DMS114 treated with DMSO at 0.1 percent for 48 hours (cell line): ENCODE measurements at regions not wholly inside any gene's neighbourhood (a gene's known extent, or its start where the extent isn't known, plus 50 kb on each side); places are given as distances from the start of the nearest gene placed in this dataset.

ENCODE experiments used
- DNase-seq: peaks from one replicate; lab custom pipeline; 2025; ENCODE audit not compliant: unreplicated experiment; lab: John Stamatoyannopoulos, UW

DNA sequence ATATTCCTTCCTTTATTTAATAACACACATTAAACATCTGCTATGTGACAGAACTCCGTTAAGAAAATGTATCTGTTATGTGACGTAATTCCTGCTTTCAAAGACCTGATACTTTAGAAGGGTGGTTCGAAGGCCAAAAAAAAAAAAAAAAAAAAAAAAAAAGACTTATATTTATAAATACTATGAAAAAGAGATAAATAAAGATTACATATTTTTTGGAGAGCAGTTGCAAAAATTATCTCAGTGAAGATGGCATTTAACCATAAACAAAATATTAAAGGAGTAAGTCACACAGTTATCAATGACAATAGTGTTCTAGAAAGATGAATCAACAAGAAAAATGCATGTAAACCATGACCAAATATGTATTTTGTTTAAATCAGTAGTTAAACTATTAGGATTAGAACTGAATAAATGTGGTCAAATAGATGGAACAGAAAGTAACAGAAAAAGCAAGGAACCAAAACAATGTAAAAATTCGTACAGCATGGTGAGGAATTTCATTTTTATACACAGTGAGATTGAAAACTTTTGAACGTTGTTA, 612.3 kb upstream of the SLITRK5 start:
- no peak for DNase-seq

DNA sequence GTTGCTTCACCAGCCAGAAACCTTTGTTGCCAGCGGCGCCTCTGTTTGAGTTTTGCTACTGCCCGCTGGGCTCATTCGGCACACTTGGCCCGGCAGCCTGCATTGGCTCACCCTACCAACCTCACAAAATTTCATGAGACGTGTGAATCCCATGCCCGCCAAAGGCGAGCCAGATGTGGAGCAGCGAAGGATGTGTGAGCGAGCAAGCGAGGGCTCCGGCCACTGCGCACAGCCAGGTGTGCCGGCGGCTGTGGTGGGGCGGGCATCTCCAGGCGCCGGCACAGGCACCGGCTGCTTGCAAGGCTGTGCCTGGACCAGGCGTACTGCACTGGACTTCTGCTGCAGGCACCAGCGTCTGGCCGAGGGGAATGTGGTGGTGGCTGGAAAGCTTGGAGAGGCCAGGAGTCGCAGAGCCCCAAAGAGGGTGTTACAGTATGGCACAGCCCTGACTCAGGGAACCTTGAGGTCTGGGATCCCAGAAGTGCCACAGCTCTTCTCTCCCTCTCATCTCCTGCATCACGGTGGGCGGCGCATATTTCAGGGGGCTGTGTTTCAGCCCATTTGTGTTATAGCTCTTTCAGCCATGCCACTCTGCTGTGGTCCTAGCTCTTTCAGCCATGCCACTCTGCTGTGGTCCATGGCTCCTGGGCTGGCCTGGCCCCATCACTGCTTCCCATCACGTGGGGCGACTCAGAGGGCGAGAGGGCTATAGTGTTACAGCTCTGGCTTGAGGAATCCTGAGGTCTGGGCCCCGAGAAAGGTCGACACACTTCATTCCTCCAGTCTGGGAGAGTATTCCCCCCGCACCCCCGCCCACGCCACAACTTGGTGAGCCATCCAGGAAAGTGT, 592.0 kb upstream of the SLITRK5 start:
- DNase-seq: no peak

DNA sequence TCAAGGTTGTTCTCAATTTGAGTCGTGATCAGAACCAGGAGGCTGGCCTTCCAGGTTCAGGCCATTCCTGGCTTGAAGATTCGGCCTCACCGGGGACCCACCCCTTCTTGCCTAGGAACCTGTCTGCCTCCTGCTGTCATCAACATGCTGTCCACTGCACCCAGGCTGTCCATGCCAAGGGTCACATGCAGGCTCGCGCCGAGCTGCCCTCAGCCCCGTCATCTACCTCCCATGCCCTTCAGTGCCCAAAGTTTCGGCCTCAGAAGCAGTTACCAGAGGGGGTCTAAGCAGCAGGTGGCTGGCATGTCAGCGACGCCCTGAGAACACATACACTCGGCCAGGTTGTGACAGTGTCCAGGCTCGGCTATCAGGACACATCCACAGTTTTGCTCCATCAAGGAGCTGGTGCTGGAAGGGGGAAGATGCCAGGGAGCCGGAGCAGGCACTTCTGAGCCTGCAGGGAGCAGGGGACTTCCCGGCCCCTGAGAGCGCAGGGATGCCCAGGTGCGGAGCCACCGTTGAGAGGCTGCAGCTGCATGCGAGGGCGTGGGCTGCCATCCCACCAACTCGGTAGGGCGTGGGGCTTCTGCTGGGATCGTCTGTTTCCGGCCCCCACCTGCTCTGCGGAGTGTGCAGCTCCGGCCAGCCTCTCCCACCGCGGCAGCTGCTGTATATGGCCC, 590.9 kb upstream of the SLITRK5 start:
- DNase-seq: no peak

DNA sequence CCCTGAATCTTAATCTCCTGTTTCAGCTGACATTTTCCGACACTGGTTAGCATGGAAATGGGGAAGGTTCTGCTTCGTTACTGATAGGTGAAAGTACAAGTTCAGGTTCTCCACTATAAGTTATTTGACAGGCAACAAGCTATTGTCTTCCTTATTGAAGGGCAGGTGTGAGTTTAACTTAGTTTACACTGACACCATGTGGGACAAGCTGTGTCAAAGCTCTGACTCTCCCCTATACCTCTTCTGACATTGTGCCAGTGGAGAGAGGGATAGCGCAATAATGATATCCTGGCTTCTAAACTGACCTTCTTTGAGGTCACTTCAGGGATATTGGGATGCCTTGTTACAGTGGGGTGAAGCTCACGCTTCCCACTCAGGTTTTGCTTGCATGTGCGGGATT, 587.0 kb upstream of the SLITRK5 start:
- no peak for DNase-seq

DNA sequence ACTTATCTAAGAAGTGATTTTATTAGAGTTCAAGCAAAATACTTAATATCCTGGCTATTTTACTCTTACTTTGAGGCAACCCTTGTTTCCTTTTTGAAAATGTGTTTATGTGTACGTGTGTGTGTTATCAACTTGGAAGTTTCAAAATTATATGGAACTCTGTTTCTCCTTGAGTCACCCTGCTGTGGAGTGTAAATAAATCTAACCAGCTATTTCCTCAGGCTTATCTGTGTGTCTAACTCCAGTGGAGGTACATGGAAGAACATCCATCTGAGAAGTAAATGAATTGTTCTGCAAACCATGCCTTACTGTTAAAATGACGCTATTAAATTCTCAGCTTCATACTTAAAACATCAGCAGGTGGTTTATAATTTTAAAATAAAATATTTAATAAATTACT, 583.4 kb upstream of the SLITRK5 start:
- DNase-seq: no peak

DNA sequence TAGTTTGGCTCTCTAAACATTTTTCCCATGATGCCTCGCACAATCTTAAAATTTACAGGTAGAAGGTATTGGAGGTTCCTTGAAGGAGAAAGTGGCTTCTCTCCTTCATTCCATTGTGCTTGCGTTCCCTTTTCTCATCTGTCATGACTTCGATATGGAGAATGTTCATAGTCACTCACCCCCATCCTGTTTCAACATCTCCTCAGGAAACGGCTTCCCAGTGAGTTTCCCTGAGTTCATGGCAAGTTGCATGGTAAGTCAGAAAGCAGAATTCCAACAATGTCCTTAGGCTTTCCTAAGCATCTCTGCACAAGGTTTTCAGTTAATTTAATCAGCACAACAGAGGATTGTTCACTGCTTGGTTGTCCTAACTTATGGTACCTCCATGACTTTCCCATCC, 581.8 kb upstream of the SLITRK5 start:
- DNase-seq: no peak

DNA sequence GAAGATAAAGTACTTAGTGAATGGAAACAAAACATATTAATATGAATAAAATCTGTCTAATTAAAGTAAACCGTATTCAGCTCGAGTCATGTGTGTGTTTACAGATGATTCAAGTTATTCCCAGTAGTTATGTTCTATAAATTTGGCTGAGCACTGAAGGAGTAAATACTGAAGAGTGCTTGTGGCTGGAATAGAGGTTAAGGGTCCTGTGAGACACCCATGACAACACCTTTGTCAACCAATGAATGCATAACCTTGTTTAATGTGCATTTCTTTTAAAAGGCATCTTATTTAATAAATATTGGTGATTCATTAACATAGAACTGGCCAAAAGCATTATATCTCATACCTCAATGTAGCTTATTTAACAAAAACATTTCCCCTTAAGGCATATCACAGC, 577.8 kb upstream of the SLITRK5 start:
- DNase-seq: no peak

DNA sequence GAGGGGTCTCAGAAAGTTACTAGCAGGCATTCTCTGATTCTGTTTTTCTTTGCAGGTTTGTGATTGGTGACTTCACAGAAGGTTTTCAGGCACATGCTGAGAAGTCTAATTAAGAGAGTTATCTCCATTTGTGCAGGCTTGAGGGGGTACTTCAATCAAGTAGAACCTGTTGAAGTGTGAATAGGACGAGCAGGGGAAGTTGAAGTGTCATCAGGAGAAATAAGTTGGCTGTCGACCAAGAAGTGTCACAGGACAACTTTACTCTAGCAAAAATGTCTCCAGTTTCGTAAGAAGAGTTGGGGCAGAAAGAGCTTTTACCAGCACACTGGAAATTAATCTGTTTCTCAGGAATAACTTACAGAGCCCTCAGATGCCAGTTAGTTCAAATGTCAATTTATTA, 576.5 kb upstream of the SLITRK5 start:
- DNase-seq: no peak

DNA sequence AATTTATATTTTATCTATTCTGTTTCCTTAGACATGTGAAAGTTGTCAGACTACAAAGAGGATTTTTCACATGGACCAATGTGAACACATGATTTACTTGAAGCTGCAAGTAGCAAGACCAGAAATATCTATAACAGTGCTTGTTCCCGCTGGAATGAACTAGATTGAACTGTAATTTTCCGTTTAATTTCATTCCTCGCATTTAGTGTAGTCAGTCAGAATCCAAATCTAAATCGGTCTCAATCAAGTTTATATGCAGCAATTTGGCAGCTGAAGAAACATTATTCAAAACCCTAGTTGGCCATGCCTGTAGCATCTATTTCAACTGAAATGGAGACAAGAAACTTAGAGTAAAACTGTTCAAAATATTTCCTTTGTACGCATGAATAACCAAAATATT, 570.7 kb upstream of the SLITRK5 start:
- DNase-seq: no peak

DNA sequence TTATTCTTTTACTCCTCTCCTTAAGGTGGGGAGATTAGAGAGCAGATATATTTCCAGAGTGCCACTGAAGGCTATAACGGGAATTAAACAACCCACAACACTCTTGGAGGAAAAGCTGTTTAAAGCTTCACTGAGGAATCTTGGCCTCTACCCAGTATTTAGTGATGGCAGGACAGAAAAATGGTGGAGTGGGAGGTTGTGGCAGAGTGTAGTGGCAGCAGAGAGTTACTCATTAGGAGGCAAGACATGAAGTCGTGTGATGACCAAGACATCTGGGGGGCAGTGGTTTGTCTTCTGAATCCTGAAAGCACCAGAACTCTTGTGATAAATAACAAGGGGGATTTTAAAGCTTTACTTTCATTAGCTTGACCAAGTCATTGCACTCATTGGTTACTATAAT, 563.5 kb upstream of the SLITRK5 start:
- DNase-seq: no peak

DNA sequence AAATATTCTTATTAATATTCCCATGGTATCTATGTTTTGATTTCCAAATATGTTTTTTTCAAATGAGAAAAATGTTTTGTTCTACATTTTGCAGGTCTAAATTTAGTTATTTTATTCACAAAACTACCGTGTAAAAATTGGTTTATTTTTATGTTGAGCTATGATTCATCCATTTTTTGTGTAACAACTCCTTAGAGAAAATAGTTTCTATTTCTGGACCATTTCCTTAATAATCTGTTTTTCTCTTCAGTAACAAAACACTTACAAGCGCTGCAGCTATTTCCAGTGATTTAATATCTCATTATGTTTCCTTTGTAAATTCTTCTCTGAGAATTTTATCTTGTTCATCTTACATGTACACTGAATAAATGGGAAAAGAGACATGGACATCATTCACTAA, 550.7 kb upstream of the SLITRK5 start:
- no peak for DNase-seq

DNA sequence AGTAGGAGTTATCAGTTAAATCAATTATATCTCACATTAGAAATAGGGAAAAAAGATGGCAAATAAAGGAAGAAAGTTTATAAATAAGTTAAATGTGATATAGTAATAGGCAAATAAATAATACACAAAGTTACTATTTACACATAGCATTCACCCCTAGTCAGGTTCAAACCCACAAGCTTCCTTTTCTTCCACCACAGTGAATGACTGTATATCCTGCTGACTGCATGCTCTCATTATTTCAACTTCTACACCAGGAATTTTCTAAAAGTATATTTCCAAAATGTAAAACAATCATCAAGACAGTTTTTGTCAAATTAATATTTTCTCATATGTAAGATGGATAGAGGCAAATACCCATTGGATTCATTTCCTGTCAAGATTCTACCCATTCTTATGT, 548.6 kb upstream of the SLITRK5 start:
- no peak for DNase-seq

DNA sequence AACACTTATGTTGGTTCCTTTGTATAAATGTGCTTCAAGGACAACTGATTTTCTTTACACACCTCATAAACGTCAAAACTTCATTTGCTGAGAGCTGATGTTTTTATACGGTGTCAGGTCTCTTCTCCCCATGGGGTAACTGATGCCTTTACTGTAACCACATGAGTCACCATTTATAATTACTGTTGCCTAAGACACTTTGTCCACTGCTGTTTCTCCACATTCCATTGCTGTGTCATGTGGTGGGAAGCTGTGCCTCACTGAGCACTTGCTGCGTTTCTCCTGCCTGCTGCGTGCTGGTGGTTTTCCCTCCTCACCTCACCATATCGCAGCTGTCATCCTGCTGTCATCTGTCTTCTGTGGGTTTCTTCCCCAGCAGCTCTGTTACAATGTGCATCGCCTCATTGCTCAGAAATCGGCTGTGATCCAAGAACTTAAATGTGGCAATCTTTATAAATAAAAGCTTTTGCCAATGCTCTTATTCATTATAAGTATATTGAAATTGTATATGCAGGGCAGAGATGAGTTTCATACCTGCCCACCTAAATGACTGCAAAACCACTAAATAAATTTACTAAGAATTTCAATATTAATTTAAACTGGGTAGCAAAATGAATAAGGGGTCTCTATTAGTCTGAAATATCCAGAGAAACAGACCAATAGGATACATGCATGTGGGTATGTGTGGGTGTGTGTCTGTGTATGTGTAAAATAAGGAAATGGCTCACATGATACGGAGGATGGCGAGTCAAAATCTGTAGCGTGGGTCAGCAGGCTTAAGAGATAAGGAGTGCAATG, 547.0 kb upstream of the SLITRK5 start:
- DNase-seq: no peak

DNA sequence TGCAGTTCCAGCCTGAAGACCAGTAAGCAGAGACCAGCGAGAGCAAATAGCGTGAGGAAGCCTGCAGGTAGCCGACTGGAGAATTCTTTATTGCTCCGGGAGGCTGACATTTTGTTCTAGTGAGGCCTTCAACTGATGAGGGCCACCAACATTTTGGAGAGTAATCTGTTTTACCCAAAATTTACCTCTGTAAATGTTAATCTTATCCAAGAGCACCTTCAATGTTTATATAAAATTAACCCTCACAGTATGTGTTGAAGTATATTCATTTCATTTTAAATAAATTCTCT, 546.4 kb upstream of the SLITRK5 start:
- DNase-seq: no peak

DNA sequence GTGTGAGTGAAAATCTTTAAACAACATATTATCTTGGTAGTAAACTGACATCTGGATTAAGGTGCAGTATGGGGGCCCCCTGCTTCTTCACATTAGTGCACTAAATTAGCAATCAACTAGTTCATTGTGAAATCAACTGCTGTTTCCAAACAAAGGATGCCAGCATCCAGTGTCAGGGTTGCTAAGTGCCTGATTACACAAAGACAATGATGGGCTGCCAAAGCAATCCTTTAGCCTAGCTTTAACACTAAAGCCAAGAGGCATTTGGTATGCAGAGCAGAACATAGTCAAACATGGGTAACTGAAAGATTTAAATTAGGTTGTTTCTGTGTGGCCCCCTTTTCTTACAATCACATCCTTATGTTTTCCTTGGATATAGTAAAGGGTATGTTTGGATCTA, 543.1 kb upstream of the SLITRK5 start:
- no peak for DNase-seq

DNA sequence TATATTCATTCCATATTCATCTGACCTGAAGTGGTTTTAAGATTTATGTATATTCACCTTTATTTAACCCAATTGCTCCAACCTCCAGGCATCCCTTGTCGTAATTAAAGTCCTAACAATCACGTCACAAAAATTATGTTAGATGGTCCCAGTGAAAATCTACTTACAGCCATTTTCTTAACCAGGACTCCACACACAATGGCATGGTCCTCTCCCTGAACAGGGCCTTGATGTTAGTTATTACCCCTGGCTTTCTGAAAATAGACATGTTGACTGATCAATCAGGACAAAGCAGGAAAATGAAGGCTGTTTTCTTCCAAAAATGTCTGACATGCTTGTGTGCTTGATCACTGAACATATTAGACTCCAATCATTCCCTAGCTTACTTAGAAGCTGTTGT, 542.7 kb upstream of the SLITRK5 start:
- no peak for DNase-seq

DNA sequence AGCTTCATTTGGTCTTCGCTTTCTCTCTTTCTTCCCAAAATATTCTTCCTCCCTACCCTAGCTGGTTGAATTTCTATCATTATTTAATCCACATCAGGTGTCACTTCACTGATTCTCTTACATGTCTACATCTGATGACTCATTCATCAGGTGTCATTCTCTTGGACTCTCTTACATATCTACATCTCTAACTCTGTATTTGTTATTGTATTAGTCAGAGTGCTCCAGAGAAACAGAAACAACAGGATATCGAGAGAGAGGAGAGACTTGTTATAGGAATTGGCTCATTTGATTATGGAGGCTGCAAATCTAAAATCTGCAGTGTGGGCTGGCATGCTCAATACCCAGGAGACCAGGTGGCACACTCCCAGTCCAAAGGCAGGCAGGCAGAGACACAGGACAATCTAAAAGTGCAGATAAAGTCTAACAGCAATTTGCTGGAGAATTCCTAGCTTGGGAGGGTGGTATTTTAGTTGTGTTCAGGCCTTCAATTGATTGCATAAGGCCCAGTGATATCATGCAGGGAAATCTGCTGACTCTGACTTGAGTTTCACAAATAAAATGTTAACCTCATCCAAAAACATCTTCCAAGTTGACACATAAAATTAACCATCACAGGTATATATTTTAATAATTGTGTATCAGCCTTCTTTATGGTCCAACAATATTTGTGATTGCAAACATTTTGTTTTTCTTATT, 541.4 kb upstream of the SLITRK5 start:
- DNase-seq: no peak

DNA sequence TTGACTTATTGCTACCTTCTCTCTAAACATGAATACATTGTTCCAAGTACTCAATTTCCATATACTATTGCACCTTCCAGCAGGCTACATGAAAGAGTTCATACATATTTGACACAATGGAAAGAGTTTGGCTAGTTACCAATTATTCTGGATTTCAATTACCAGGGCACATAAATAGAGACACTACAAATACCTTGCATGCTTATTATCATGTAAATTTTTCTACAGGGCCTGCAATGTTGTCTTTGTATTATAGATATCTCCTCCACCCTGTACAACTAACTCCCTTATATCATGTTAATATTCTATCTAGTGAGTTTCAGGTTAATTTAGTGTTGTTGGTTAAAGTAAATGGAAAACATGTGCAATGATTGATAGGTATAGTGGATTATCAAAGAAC, 540.7 kb upstream of the SLITRK5 start:
- DNase-seq: no peak

DNA sequence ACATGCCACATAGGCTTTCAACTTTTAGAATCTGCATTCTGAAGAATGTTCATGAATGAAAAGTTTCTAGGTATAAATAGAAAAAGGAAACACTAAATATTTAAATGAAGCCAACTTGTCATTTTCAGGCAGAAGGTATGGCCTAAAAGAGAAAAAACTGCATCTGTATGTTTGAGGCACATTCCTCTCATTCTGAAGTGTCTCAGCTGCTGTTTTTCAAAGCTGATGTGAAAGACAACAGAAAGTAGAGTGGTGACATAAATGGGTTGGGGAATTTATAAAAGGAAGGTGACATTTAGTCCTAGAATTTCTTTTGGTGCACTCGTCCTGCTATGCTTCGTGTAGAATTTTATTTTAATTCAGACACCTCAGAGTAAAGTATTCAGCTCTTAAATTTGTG, 539.6 kb upstream of the SLITRK5 start:
- no peak for DNase-seq

DNA sequence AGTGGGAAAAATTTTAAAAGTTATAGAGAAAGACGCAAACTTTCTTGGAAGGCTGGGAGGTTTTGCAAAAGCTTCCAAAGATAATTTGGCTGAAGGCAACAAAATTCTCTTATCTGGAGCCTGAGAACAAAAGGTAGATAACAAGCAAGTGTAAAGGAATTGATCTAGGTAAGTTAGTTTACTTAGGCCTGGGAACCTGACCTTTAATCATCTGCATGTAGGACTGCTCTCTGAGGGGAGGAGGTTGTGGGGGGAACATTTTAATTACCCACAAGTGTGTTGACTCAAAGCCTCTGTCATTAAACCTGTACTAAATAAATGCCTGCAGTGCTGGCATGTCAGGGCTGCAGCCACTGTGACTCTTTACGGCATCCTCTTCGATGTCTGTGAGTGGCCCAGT, 532.3 kb upstream of the SLITRK5 start:
- no peak for DNase-seq

DNA sequence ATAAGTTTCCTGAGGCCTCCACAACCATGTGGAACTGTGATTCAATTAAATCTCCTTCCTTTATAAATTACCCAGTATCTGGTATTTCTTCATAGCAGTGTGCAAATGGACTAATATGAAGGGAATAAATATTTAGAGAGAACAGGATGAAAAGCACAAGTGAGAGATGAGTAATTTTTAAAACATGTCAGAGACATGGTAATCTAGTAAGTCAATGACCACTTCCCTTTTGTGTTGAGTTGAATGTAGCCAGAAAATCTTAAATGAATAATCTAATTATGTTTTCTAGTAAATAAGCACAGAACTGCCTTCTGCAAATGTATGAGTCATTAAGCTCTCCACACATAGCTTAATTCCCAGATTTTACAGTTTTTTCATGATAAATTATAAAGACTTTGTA, 524.1 kb upstream of the SLITRK5 start:
- DNase-seq: no peak
